ENCODE measurements at regions not wholly inside any gene's neighbourhood (a gene's known extent, or its start where the extent isn't known, plus 50 kb on each side); places are given as distances from the start of the nearest gene placed in this dataset.
"Not testable (repeated sequence)": the region's sequence is repeated elsewhere in the genome, so short reads cannot be mapped to it uniquely, and the experiment has no call there.

DNA sequence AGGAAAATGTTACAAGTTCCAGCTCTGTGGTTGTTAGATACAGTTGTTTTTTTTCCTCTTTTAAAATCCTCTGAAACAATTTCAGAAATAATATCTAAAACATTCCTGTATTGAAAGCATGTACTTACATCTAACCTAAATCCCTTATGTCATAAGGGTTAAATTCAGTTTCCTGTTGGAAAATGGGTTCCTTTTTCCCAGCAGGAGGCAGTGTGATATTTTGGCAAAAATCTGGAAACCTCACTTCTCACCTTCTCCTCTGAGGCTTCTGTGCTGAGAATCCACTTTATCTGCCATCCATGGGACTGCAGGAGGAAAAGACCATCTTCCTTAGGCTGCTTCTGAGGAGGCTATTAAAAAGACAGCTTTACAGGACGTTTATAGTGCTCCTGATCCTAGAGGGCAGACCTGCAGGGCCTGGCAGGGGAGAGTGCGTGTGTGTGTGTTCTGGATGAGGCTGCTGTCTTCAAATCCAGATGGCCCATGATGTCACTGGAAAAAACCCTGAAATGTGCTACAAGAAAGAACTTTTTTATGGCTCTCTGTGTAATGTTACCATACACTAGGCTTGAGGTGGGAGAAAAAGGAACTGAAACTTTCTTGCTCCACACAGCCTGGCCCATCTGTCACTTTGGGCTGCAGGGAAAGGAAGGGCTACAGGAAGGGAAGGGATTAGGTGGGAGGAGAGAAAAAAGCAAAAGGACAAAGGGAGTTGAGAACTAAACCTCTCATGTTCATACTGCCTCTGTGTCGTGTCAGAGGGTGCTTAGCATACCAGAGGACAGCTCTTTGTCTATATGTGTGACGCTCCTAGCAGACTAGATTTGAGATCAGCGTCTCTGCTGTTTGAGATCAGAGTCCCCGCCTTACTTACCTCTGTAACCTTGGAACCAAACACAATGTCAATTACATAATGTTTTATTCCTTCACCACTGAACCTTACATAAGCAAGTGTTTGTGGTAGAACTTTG is 379.2 kb upstream of the SPAG17 start:
- peak; percentile 58 for DNase-seq

DNA sequence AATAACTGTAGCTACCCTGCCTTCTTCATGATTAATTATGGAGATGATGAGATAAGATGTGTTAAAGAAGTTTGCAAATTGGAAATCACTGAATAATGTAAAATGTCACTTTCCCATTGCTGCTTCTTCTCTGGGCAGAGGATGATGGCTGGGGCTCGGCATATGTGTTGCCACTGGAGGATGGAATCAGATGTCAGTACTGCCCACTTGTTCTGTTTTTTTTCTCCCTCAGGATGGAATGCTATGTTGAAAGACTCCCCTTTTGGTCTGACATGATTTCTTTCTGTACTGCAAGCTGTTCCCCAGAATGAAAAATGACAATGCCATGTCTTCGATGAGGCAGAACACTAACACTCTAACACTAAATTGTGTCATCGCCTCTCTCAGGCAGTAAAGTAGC is 373.9 kb upstream of the SPAG17 start:
- no peak for DNase-seq

DNA sequence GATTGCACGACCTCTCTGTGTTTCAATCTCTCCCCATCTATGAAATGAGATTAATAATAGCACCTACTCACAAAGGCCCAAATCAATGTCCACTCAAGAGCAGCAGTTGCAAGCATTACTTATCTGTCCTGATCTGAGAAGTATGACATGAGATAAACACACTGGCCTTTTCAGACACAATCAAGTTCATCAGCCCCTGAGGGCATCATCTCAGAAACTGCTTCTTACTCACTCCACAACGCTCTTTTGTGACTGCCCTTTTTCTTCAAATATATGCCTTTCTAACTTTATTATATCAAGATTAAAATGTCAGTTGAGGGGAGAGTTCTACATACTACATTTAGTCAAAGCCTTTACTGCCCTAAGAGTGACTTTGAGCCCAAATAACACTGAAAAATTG is 371.9 kb upstream of the SPAG17 start:
- no peak for DNase-seq

DNA sequence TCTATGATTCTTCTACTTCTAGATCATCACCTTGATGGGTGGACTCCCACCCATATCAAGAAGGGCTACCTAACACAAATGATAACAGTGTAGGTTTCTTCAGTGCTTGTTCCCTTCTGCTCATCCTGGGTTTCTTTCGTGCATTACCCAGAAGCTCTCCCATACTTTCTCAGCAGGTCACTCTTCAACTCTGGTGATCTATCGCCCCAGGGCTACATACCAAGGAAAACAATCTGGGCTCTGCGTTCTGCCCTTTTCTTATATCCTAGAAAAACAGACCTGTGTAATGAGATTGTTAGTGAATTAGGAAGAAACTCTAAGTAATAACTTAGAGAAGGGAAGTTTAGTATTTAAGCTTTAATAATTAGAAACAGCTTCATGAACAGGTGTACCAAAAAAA is 370.6 kb upstream of the SPAG17 start:
- no peak for DNase-seq

DNA sequence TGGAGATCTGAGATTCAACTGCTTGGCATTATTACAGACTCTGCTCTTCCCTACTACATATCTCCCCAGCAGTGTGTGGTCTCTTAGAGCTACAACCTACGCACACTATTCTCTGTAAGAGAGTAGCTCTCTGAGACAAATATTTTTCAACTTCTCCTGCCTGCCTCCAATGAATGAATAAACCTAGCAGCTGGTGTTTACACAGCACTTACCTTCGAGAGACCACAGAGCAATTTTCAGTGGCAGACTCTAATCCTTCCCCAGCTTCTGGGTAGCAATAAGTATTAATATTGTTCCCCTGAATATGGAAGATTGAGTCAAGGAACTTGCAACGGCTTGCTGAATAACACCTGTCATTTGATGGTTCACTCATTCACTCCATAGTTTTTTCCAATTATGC is 350.9 kb upstream of the SPAG17 start:
- no peak for DNase-seq

DNA sequence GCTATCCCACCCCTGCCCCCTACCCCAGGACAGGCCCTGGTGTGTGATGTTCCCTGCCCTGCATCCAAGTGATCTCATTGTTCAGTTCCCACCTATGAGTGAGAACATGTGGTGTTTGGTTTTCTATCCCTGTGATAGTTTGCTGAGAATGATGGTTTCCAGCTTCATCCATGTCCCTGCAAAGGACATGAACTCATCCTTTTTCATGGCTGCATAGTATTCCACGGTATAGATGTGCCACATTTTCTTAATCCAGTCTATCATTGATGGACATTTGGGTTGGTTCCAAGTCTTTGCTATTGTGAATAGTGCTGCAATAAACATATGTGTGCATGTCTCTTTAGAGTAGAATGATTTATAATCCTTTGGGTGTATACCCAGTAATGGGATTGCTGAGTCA is 326.9 kb upstream of the SPAG17 start:
- DNase-seq, result not testable (repeated sequence)

DNA sequence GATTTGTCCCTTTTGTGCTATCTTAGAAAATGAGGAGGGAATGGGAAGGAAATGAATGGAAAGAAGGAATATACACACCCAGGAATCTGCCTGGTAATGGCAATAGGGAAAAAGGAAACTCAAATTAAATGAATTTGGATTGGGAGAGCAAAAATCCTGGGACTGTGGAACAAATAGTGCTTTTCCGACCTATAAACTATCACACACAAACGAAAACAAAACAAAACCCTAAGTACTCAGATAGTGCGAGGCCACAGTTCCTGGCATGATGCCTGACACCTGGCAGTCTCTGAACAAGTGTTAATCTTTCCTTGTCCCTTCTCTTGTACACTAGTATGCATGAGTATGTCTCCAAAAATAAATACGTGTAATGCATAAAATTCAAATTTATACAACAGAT is 319.8 kb upstream of the SPAG17 start:
- DNase-seq, result peak; percentile 59

DNA sequence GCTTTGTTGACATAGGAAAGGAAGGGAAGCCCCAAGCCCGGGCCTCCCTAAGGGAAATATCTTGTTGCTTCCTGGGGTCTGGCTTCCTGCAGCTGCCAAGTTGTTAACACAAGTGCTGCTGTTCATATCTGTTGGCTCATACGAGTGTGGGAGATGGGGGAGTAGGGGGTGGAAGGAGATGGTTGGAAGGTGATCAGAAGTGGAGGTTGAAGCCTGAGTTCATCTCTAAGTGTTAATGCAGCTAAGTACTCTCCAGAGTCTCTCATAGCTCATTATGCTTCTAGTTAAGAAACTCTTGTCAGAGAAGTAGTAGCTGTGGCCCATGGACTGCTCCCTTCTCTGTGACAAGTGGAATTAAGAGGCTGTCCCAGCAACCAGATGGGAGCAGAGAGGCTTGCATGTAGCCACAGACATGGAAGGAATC is 319.2 kb upstream of the SPAG17 start:
- no peak for DNase-seq

DNA sequence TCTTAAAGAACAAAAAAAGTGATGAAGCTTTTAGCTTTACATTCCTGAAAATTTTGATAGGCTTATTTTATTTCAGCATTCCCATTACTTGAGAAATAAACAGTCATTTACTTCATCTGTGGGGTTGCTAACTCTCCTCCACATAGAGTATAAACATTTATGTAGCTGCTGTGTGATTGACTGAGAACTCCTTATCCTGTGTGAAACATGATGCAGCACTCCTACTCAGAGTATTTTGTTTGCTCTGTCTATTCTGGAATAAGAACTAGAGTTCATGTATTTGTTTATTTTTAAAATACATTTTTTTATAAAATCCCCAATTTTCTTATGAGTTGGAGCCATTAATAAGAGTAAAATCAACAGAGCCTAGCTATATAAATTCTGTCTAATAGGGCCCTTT is 318.7 kb upstream of the SPAG17 start:
- no peak for DNase-seq

DNA sequence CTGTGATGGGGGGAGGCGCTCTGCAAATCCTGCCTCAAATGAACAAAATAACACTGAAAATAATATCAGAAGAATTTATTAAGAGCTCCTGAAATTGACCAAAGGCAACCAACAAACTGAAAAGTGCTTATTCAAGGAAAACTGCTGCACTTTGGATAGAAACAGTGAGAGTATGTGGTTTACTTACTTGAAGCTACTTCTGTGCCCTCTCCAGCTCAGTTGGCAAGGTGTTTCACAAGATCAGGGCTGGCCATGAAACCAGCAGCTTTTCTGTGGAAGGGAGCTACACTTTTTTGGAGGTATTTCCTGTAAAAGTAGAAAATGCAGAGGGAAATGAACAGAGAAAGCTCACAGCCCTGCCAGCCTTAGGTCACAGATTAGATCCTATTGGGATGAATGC is 310.0 kb upstream of the SPAG17 start:
- DNase-seq, result no peak

DNA sequence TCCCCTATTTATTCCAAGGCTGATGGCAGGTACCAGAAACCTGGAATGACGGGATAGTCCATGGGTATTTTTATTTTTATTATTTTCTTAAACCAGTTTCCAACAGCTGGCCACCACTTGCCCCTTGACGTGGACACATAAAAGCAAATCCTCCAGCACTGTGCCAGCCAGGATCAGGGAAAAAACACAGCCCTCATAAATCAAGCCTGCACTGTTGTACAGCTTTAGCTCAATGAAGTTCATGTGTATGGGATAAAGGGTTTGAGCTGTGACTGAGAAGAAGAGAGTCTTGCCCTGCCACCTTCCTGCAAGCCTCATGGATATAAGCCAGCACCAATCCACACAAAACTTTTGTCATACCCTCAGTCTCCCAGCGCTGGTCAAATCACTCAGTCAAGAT is 303.8 kb upstream of the SPAG17 start:
- DNase-seq, result no peak

DNA sequence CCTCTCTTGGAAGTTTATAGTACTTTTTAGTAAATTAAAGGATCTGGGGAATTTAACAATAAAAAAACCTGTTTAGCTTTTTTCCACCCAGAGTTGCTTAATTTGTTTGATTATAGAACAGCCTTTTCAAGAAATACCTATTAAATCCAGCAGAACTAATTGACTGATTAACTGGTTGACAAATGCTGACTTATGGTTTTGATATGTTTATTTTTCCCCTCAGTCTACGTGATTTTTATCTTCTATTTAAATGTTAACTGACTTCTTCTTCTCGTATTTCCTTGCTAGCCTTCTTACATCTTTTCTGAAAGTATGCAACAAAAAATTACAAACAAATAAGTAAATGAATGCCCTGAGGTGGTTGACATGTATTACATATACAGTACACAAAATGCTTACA is 302.9 kb upstream of the SPAG17 start:
- DNase-seq, result no peak

DNA sequence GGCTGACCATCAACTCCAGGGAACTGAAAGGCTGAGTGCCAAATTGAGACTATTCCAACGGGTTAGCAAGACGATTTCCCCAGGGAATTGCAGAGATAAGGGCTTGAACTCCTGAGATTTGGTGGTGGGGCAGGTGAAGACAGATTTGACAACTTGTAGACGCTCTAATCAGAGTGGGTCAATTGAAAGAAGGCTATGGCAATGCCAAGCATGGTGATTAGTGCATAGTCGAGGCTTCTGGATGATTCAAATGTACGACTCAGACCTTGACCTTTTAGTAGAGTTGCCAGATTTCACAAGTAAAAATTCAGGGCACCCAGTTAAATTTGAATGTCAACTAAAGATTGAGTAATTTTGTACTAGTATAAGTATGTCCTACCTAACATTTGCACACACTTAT is 302.1 kb upstream of the SPAG17 start:
- DNase-seq, result no peak

DNA sequence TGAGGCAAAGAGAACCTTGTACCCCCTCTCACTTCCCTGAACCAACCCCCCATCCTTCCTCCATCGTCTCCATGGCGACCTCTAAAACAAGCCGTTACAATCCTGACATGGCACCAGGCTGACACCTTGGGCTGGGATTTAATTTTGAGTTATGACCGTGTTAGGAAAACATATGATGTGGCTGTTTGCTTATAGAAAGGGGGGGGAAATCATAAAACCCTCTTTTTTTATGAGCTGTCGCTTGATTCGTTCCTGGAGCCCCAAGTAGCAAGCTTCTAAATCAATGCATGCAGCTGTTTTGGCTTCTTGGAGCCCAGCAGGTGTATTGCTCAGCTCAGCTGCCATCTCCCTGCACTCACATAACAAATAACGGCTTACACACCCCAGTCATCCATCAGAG is 301.2 kb upstream of the SPAG17 start:
- DNase-seq, result no peak

DNA sequence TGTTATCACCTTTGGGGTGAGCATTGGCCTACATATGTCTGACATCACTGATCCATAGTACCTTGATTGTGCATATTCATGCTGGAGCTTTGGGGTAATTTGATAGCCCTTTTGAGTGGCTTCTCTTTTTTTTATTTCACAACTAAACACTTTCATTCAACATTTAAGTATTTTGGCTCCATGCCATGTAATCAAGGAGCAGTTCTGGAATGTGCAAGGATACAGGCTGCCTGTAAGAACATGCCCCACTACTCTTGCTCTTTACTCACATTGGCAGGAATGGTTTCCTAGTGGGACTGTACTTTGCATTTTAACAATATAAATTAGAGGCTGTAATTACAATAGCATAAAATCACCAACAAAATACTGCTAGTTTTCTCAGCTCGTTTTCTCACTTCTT is 300.7 kb upstream of the SPAG17 start:
- DNase-seq, result no peak

DNA sequence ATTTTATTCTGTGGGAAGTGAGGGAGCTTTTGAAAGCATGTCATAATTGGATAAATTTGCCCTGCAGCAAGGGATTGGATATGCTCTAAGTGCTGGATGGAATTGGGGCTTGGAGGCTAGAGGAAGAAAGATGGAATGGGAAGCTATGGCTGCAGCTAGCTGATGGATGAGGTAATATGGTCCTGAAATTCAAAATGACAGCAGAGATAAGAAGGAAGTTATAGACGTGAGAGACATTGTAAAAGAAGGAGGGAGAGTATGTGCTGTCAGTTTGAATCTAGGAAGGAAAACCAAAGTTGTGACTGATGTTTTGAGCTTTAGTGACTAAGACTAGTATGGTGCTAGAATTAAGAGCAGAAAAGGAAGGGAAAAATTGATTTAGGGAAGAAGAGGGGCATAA is 299.9 kb upstream of the SPAG17 start:
- DNase-seq, result no peak

DNA sequence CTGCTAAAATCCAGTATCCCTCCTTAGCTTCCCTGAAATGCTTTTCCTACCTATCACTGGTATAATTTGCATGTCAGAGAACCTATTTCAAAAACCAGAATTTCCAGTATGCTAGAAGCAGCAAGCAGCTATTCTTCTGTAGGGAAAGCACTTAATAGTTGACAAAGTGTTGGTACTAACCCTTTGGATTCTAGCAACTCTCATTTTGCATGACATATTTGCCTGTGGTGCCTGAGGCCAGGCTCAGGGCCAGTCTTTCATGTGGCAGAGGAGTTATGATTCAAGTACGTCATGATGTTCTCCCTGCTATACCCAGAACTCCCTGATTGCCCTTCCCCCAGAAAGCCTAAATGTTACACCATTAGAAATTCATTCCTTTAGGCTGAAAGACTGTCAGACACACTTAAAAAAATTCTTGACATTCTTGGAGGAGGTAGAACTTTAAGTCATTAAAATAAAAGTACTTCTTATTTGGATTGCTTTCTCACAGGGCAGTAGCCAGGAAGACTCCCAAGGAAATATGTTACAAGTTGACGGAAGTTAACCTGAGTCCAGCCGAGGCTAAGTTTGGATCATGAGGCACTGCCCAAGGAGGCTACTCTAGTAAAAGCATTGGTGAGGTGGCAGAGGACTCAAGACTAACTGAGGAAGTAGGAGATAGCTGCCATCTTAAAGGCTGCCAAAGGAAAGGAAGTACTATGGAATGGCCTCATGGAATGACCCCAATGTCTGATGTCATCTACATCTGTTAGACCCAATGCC is 298.4 kb upstream of the SPAG17 start:
- no peak for DNase-seq

DNA sequence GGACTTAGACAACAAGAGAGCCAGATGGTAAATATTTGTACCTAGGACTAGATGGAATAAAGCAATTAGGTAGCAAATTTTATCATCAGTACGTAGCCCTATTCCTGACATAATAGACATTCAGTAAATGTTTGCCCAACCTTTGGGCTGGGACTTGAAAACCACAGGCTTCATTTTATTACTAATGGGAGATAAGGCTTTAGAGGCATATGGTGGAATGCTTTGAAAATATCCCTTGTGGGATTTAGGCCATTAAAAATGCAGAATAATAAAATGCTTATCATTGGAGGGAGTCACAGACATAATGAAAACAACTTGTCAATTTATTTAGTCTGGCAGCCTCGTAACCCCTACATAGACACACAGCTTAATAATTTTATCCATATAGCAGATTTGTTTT is 296.1 kb upstream of the SPAG17 start:
- DNase-seq, result no peak

DNA sequence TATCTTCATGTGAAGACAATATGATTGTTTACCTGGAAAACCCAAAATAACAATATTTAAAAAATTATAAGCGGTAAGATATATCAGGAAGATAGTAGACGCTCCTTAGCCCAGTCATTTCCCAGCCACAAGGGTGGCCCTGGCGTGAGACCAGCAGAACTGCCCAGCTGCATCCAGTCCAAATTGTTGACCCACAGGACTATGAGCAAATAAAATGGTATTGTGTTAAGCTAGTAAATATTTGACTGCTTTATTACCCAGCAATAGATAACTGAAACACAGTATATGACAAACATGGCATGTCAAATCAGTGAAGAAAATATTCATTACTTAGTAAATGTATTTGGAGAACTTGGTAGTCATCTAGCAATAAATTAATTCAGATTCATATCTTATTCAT is 294.3 kb upstream of the SPAG17 start:
- no peak for DNase-seq

DNA sequence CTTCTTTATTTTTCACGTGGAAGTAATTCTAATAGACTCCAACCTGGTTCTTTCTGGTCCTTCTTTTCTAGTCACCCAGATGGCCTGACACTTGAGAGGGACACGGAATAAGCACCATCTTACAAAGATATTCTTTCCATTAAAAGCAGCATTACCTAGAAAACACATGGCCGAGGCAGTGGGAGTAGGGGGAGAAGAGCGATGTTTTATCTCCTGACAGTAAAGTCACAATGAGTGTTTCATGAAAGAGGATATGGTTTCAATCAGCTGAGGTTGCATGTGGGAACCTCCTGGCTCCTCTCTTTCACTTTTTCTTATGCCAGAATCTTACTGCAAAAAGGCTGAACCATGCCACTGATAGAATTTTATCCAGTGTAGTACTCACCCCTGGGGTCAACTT is 288.8 kb upstream of the SPAG17 start:
- no peak for DNase-seq

DNA sequence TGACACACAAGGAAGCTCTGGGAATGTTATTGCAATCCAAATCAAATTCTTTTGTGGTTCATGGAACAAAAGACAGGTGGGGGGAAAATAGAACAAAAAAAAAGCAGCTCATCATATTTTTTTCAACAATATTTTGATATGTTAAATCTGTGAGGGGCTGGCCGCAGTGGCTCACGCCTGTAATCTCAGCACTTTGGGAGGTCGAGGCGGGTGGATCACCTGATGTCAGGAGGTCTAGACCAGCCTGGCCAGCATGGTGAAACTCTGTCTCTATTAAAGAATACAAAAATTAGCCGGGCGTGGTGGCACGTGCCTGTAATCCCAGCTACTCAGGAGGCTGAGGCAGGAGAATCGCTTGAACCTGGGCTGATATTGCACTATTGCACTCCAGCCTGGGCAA is 279.4 kb upstream of the SPAG17 start:
- not testable (repeated sequence) for DNase-seq

DNA sequence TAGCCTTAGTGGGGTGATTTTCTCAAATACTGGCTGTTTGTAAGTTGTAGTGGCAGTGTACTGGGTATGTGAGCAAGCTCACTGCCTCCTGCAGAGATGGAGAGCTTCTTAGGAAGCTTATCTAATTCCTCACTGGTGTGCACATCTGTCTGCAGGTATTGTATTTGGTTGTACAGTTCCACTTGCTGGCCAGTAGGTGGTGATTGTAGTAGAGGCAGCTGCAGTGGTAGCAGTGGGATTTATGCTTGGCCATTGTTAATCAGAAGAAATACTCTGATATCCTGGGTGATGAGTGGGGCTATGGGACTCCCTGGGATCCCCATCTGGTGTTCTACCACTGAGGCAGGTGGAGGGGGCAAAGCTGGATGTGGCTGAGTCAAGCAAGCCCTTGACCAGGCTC is 276.1 kb upstream of the SPAG17 start:
- no peak for DNase-seq

DNA sequence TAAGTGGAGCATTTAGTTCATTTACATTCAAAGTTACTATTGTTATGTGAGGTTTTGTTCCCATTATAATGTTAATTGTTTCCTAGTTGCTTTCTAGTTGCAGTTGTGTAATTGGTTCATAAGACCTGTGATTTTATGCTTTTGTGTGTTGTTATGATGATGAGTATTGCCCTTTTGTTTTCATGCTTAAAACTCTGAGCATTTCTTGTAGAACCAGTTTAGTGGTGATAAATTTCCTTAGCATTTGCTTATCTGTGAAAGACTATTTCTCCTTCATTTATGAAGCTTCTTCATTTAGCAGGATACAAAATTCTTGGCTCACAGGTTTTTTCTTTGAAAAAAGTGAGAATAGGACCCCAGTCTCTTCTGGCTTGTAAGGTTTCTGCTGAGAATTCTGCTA is 274.8 kb upstream of the SPAG17 start:
- DNase-seq, result no peak

DNA sequence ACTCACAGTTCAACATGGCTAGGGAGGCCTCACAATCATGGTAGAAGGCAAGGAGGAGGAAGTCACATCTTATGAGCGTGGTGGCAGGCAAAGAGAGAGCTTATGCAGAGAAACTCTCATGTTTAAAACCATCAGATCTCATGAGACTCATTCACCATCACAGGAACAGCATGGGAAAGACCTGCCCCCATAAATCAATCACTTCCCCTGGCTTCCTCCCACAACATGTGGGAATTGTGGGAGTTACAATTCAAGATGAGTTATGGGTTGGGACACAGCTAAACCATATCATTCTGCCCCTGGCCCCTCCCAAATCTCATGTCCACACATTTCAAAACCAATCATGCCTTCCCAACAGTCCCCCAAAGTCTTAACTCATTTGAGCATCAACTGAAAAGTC is 268.8 kb upstream of the SPAG17 start:
- DNase-seq, result not testable (repeated sequence)

Measured in right forelimb (tissue), 1 donor.